Activated naive CD4-positive, alpha-beta T cell treated with anti-CD3 and anti-CD28 coated beads, Interleukin-2, amount 50 U/mL, for 24 hours (primary cell): ENCODE measurements at regions not wholly inside any gene's neighbourhood (a gene's known extent, or its start where the extent isn't known, plus 50 kb on each side); places are given as distances from the start of the nearest gene placed in this dataset.

Source experiments
- H3K27ac Mint-ChIP-seq: one replicate; pipeline ENCODE4 v1.8.0; 2021; ENCODE audit warnings: mild to moderate bottlenecking, mixed read lengths
- H3K27me3 Mint-ChIP-seq: one replicate; pipeline ENCODE4 v1.8.0; 2021; ENCODE audit warnings: mixed read lengths
- H3K36me3 Mint-ChIP-seq: one replicate; pipeline ENCODE4 v1.8.0; 2021; ENCODE audit warnings: mixed read lengths
- H3K4me1 Mint-ChIP-seq: one replicate; pipeline ENCODE4 v1.8.0; 2021; ENCODE audit warnings: mixed read lengths
- H3K4me3 Mint-ChIP-seq: one replicate; pipeline ENCODE4 v1.8.0; 2021; ENCODE audit warnings: mild to moderate bottlenecking, mixed read lengths
- H3K9me3 Mint-ChIP-seq: one replicate; pipeline ENCODE4 v1.8.0; 2021; ENCODE audit warnings: mixed read lengths

GRCh38 chr16:79475841-79476240 lies 124.7 kb downstream of the MAF start:
- Mint-ChIP-seq H3K4me3 (no peak overlapping the region), H3K4me1 (no peaks in the 10 kb centered on the region), H3K27me3 (no peaks in the 10 kb centered on the region), H3K9me3 (no peaks in the 10 kb centered on the region), H3K27ac (no peak overlapping the region), H3K36me3 (no peaks in the 10 kb centered on the region)

GRCh38 chr16:79473456-79473855 lies 127.1 kb downstream of the MAF start:
- Mint-ChIP-seq H3K4me3 (no peak overlapping the region), H3K9me3 (no peaks in the 10 kb centered on the region), H3K4me1 (no peaks in the 10 kb centered on the region), H3K27me3 (no peaks in the 10 kb centered on the region), H3K27ac (no peak overlapping the region), H3K36me3 (no peaks in the 10 kb centered on the region)

- no peak overlapping the region for H3K4me3 Mint-ChIP-seq
- no peaks in the 10 kb centered on the region for H3K4me1 Mint-ChIP-seq
- H3K27me3 Mint-ChIP-seq = no peaks in the 10 kb centered on the region
- no peaks in the 10 kb centered on the region for H3K36me3 Mint-ChIP-seq
- H3K9me3 Mint-ChIP-seq = no peaks in the 10 kb centered on the region
- no peak overlapping the region for H3K27ac Mint-ChIP-seq
These were observed 128.1 kb downstream of the MAF start for GRCh38 chr16:79472426-79472825.

- Mint-ChIP-seq H3K36me3 (no peaks in the 10 kb centered on the region), H3K4me1 (no peaks in the 10 kb centered on the region), H3K27ac (no peak overlapping the region)
These were observed 130.5 kb downstream of the MAF start for GRCh38 chr16:79469999-79470398.

GRCh38 chr16:79468631-79469030 lies 131.9 kb downstream of the MAF start:
- Mint-ChIP-seq H3K4me3 (no peak overlapping the region), H3K4me1 (no peaks in the 10 kb centered on the region), H3K27me3 (peaks cover 2% of the 10 kb centered on the region), H3K9me3 (no peaks in the 10 kb centered on the region), H3K27ac (no peak overlapping the region), H3K36me3 (no peaks in the 10 kb centered on the region)

More at GRCh38 chr16:79469999-79470398, 130.5 kb downstream of the MAF start:
- no peak overlapping the region for H3K4me3 Mint-ChIP-seq
- H3K9me3 Mint-ChIP-seq = no peaks in the 10 kb centered on the region
- H3K27me3 Mint-ChIP-seq = peaks cover 2% of the 10 kb centered on the region

GRCh38 chr16:79468121-79468552 lies 132.4 kb downstream of the MAF start:
- no peaks in the 10 kb centered on the region for H3K9me3 Mint-ChIP-seq
- no peaks in the 10 kb centered on the region for H3K36me3 Mint-ChIP-seq
- no peak overlapping the region for H3K27ac Mint-ChIP-seq
- H3K4me1 Mint-ChIP-seq = no peaks in the 10 kb centered on the region
- H3K4me3 Mint-ChIP-seq = no peak overlapping the region
- H3K27me3 Mint-ChIP-seq = peaks cover 2% of the 10 kb centered on the region

- peaks cover 2% of the 10 kb centered on the region for H3K27me3 Mint-ChIP-seq
- H3K4me1 Mint-ChIP-seq = no peaks in the 10 kb centered on the region
- no peak overlapping the region for H3K4me3 Mint-ChIP-seq
- H3K9me3 Mint-ChIP-seq = no peaks in the 10 kb centered on the region
- no peaks in the 10 kb centered on the region for H3K36me3 Mint-ChIP-seq
- no peak overlapping the region for H3K27ac Mint-ChIP-seq
These were observed 134.4 kb downstream of the MAF start for GRCh38 chr16:79466111-79466510.

- Mint-ChIP-seq H3K4me1 (no peaks in the 10 kb centered on the region), H3K27ac (no peak overlapping the region), H3K36me3 (no peaks in the 10 kb centered on the region), H3K27me3 (peaks cover 2% of the 10 kb centered on the region), H3K9me3 (no peaks in the 10 kb centered on the region), H3K4me3 (no peak overlapping the region)
These were observed 136.7 kb downstream of the MAF start for GRCh38 chr16:79463841-79464240.

GRCh38 chr16:79456036-79456435 lies 144.5 kb downstream of the MAF start:
- Mint-ChIP-seq H3K4me1 (no peaks in the 10 kb centered on the region), H3K4me3 (no peak overlapping the region), H3K36me3 (no peaks in the 10 kb centered on the region), H3K27me3 (peaks cover 5% of the 10 kb centered on the region), H3K9me3 (no peaks in the 10 kb centered on the region), H3K27ac (no peak overlapping the region)

- no peaks in the 10 kb centered on the region for H3K36me3 Mint-ChIP-seq
- H3K27ac Mint-ChIP-seq = no peak overlapping the region
- H3K4me1 Mint-ChIP-seq = peaks cover 4% of the 10 kb centered on the region
- H3K4me3 Mint-ChIP-seq = no peak overlapping the region
- H3K27me3 Mint-ChIP-seq = peaks cover 8% of the 10 kb centered on the region
- H3K9me3 Mint-ChIP-seq = no peaks in the 10 kb centered on the region
These were observed 147.9 kb downstream of the MAF start for GRCh38 chr16:79452671-79453070.

- H3K36me3 Mint-ChIP-seq = no peaks in the 10 kb centered on the region
- no peak overlapping the region for H3K4me3 Mint-ChIP-seq
- H3K27ac Mint-ChIP-seq = no peak overlapping the region
- peaks cover 4% of the 10 kb centered on the region for H3K4me1 Mint-ChIP-seq
- H3K9me3 Mint-ChIP-seq = no peaks in the 10 kb centered on the region
- peaks cover 8% of the 10 kb centered on the region for H3K27me3 Mint-ChIP-seq
These were observed 149.2 kb downstream of the MAF start for GRCh38 chr16:79451196-79451816.

GRCh38 chr16:79449900-79450299 lies 150.6 kb downstream of the MAF start:
- H3K27ac Mint-ChIP-seq = no peak overlapping the region
- H3K9me3 Mint-ChIP-seq = no peaks in the 10 kb centered on the region
- H3K36me3 Mint-ChIP-seq = no peaks in the 10 kb centered on the region
- H3K4me1 Mint-ChIP-seq = peaks cover 4% of the 10 kb centered on the region
- no peak overlapping the region for H3K4me3 Mint-ChIP-seq
- peaks cover 8% of the 10 kb centered on the region for H3K27me3 Mint-ChIP-seq

GRCh38 chr16:79449067-79449769 lies 151.3 kb downstream of the MAF start:
- H3K4me3 Mint-ChIP-seq = no peak overlapping the region
- no peaks in the 10 kb centered on the region for H3K36me3 Mint-ChIP-seq
- no peak overlapping the region for H3K27ac Mint-ChIP-seq
- peaks cover 8% of the 10 kb centered on the region for H3K27me3 Mint-ChIP-seq
- no peaks in the 10 kb centered on the region for H3K9me3 Mint-ChIP-seq
- H3K4me1 Mint-ChIP-seq = peaks cover 4% of the 10 kb centered on the region

GRCh38 chr16:79444572-79444971 lies 156.0 kb downstream of the MAF start:
- Mint-ChIP-seq H3K27me3 (peaks cover 4% of the 10 kb centered on the region), H3K36me3 (no peaks in the 10 kb centered on the region), H3K27ac (no peak overlapping the region), H3K4me3 (no peak overlapping the region), H3K4me1 (no peaks in the 10 kb centered on the region), H3K9me3 (no peaks in the 10 kb centered on the region)

- H3K4me3 Mint-ChIP-seq = no peak overlapping the region
- no peaks in the 10 kb centered on the region for H3K4me1 Mint-ChIP-seq
- peaks cover 4% of the 10 kb centered on the region for H3K27me3 Mint-ChIP-seq
- no peaks in the 10 kb centered on the region for H3K36me3 Mint-ChIP-seq
- H3K9me3 Mint-ChIP-seq = no peaks in the 10 kb centered on the region
- H3K27ac Mint-ChIP-seq = no peak overlapping the region
These were observed 160.6 kb downstream of the MAF start for GRCh38 chr16:79439901-79440300.

- no peak overlapping the region for H3K4me3 Mint-ChIP-seq
- no peaks in the 10 kb centered on the region for H3K9me3 Mint-ChIP-seq
- H3K27ac Mint-ChIP-seq = no peak overlapping the region
- H3K4me1 Mint-ChIP-seq = no peaks in the 10 kb centered on the region
- H3K27me3 Mint-ChIP-seq = peaks cover 4% of the 10 kb centered on the region
- no peaks in the 10 kb centered on the region for H3K36me3 Mint-ChIP-seq
These were observed 162.5 kb downstream of the MAF start for GRCh38 chr16:79437764-79438751.
